Neuronal stem cell (in vitro differentiated cells): ENCODE measurements at regions not wholly inside any gene's neighbourhood (a gene's known extent, or its start where the extent isn't known, plus 50 kb on each side); places are given as distances from the start of the nearest gene placed in this dataset.

Experiments used
- DNase-seq: peaks from one replicate; pipeline ENCODE4 v3.0.0-alpha.2; 2013; ENCODE audit warnings: low spot score
- H2AFZ ChIP-seq: one replicate; pipeline ENCODE4 v1.6.1; 2013; ENCODE audit warnings: mild to moderate bottlenecking, low read length, inconsistent platforms
- H2AK5ac ChIP-seq: 2 replicates; pipeline ENCODE4 v1.6.1; 2013; ENCODE audit warnings: low read depth, mild to moderate bottlenecking, inconsistent platforms, low read length, moderate library complexity, mixed read lengths
- H2BK120ac ChIP-seq: 2 replicates; pipeline ENCODE4 v1.6.1; 2013; ENCODE audit warnings: low read depth, mild to moderate bottlenecking, inconsistent platforms, low read length, moderate library complexity, mixed read lengths
- H2BK12ac ChIP-seq: one replicate; pipeline ENCODE4 v1.6.1; 2013; ENCODE audit warnings: low read length, inconsistent platforms
- H2BK15ac ChIP-seq: 2 replicates; pipeline ENCODE4 v1.6.1; 2013; ENCODE audit warnings: mild to moderate bottlenecking, low read length, inconsistent platforms, mixed read lengths
- H2BK5ac ChIP-seq: one replicate; pipeline ENCODE4 v1.6.1; 2013; ENCODE audit warnings: inconsistent platforms, mild to moderate bottlenecking, low read length, moderate library complexity
- H3K14ac ChIP-seq: one replicate; pipeline ENCODE4 v1.6.1; 2013; ENCODE audit warnings: low read length, inconsistent platforms
- H3K18ac ChIP-seq: 2 replicates; pipeline ENCODE4 v1.6.1; 2013; ENCODE audit warnings: low read length, inconsistent platforms
- H3K23ac ChIP-seq: 2 replicates; pipeline ENCODE4 v1.6.1; 2013; ENCODE audit warnings: low read depth, mild to moderate bottlenecking, mixed read lengths, low read length, inconsistent platforms; ENCODE audit not compliant: poor library complexity
- H3K27ac ChIP-seq: replicated peaks from 3 replicates; pipeline ENCODE4 v1.5.1; 2013; ENCODE audit warnings: low read length, inconsistent platforms
- H3K27me3 ChIP-seq, 3 experiments: 2 replicates each; pipeline ENCODE4 v1.6.1; 2013; ENCODE audit warnings: low read length in 3 of 3, mild to moderate bottlenecking in 2 of 3, inconsistent platforms in 1 of 3, low read depth in 1 of 3, mixed read lengths in 1 of 3, moderate library complexity in 1 of 3; ENCODE audit not compliant: control insufficient read depth in 3 of 3, insufficient read depth in 3 of 3
- H3K36me3 ChIP-seq, 2 donors: replicated peaks in 1 of 2; 2 replicates each; pipeline ENCODE4 v1.6.1; 2013; ENCODE audit warnings: low read length in 2 of 2; ENCODE audit not compliant: control insufficient read depth in 2 of 2, insufficient read depth in 2 of 2
- H3K4ac ChIP-seq: 2 replicates; pipeline ENCODE4 v1.6.1; 2013; ENCODE audit warnings: inconsistent platforms, mild to moderate bottlenecking, low read length, moderate library complexity
- H3K4me1 ChIP-seq, 2 donors: 1 replicate in 1 of 2; 2 replicates in 1 of 2; pipeline ENCODE4 v1.6.1; 2013; ENCODE audit warnings: low read length in 2 of 2, low read depth in 1 of 2; ENCODE audit not compliant: control insufficient read depth in 2 of 2, insufficient read depth in 1 of 2
- H3K4me2 ChIP-seq: one replicate; pipeline ENCODE4 v1.6.1; 2013; ENCODE audit warnings: mild to moderate bottlenecking, low read length, inconsistent platforms; ENCODE audit not compliant: insufficient read depth, poor library complexity, severe bottlenecking
- H3K4me3 ChIP-seq, 2 donors: 2 replicates each; pipeline ENCODE4 v1.5.1; 2013; ENCODE audit warnings: low read length in 2 of 2, mild to moderate bottlenecking in 2 of 2, inconsistent platforms in 1 of 2, moderate library complexity in 1 of 2
- H3K79me1 ChIP-seq: one replicate; pipeline ENCODE4 v1.6.1; 2013; ENCODE audit warnings: low read depth, mild to moderate bottlenecking, inconsistent platforms, low read length, moderate library complexity
- H3K9ac ChIP-seq: one replicate; pipeline ENCODE4 v1.6.1; 2013; ENCODE audit warnings: mild to moderate bottlenecking, low read depth, low read length, inconsistent platforms; ENCODE audit not compliant: poor library complexity
- H3K9me3 ChIP-seq, 2 donors: replicated peaks in 1 of 2; 2 replicates each; pipeline versions ENCODE3 to v1.6.1; 2013; ENCODE audit warnings: low read length in 2 of 2, mild to moderate bottlenecking in 2 of 2, inconsistent platforms in 1 of 2, low read depth in 1 of 2, mixed read lengths in 1 of 2, moderate library complexity in 1 of 2; ENCODE audit not compliant: control insufficient read depth in 2 of 2, insufficient read depth in 1 of 2
- H4K8ac ChIP-seq: one replicate; pipeline ENCODE4 v1.6.1; 2013; ENCODE audit warnings: low read depth, mild to moderate bottlenecking, inconsistent platforms, low read length, moderate library complexity
- H4K91ac ChIP-seq: one replicate; pipeline ENCODE4 v1.6.1; 2013; ENCODE audit warnings: low read length, low read depth, mild to moderate bottlenecking, inconsistent platforms; ENCODE audit not compliant: poor library complexity
- WGBS, 2 donors: extraction: QIAGEN DNeasy Blood & Tissue Kit; methylation state at CpG; one replicate each; pipeline ENCODE4 v1.1.7; 2013; ENCODE audit warnings: missing lambda C conversion rate in 2 of 2, mixed read lengths in 1 of 2; ENCODE audit not compliant: insufficient read length in 2 of 2, insufficient replicate concordance in 1 of 2; ENCODE audit errors: extremely low coverage in 2 of 2; 5-methylcytosine and 5-hydroxymethylcytosine counted together

- no peak overlapping the region for H3K14ac ChIP-seq
- no peak overlapping the region for H3K27ac ChIP-seq
- H3K4me3 ChIP-seq, result no peak overlapping the region
- H3K9me3 ChIP-seq, result no peaks in the 10 kb centered on the region
- H4K91ac ChIP-seq, result no peak overlapping the region
- no peak overlapping the region for H2BK5ac ChIP-seq
- H2AFZ ChIP-seq, result no peak overlapping the region
- H3K4me2 ChIP-seq, result no peak overlapping the region
- no peak overlapping the region for H2BK15ac ChIP-seq
- no peak for DNase-seq
- H2BK12ac ChIP-seq, result no peak overlapping the region
- H3K79me1 ChIP-seq, result no peaks in the 10 kb centered on the region
- H3K23ac ChIP-seq, result no peak overlapping the region
- H3K36me3 ChIP-seq, result no peaks in the 10 kb centered on the region
- WGBS, 2 donors, result no CpG with 5 or more reads among the region's 2 CpGs
- H3K4ac ChIP-seq, result no peak overlapping the region
- H3K4me1 ChIP-seq, result peaks cover 0 to 4% of the 10 kb centered on the region in 2 donors
- H3K18ac ChIP-seq, result no peak overlapping the region
- H2BK120ac ChIP-seq, result no peak overlapping the region
- no peak overlapping the region for H3K9ac ChIP-seq
- no peaks in the 10 kb centered on the region for H3K27me3 ChIP-seq
- no peak overlapping the region for H2AK5ac ChIP-seq
- no peak overlapping the region for H4K8ac ChIP-seq
Measured at GRCh38 chr13:58597552-58597951, 966.0 kb downstream of the PCDH17 start.

- H2BK120ac ChIP-seq, result no peak overlapping the region
- H3K27me3 ChIP-seq, result no peaks in the 10 kb centered on the region
- no peak overlapping the region for H3K18ac ChIP-seq
- H3K9ac ChIP-seq, result no peak overlapping the region
- no peaks in the 10 kb centered on the region for H3K9me3 ChIP-seq
- H3K23ac ChIP-seq, result no peak overlapping the region
- no peak overlapping the region for H3K4me2 ChIP-seq
- H3K4me3 ChIP-seq, result no peak overlapping the region
- no peak overlapping the region for H2BK15ac ChIP-seq
- no peaks in the 10 kb centered on the region for H3K36me3 ChIP-seq
- no peak overlapping the region for H2BK12ac ChIP-seq
- H4K91ac ChIP-seq, result no peak overlapping the region
- peaks cover 0 to 4% of the 10 kb centered on the region in 2 donors for H3K4me1 ChIP-seq
- no CpG with 5 or more reads among the region's 2 CpGs for WGBS, 2 donors
- no peak overlapping the region for H2BK5ac ChIP-seq
- no peak overlapping the region for H3K14ac ChIP-seq
- no peak overlapping the region for H3K27ac ChIP-seq
- no peaks in the 10 kb centered on the region for H3K79me1 ChIP-seq
- H3K4ac ChIP-seq, result no peak overlapping the region
- H2AFZ ChIP-seq, result no peak overlapping the region
- no peak overlapping the region for H4K8ac ChIP-seq
- no peak overlapping the region for H2AK5ac ChIP-seq
- DNase-seq, result no peak
Measured at GRCh38 chr13:58598241-58598640, 966.7 kb downstream of the PCDH17 start.

- no peak overlapping the region for H2BK120ac ChIP-seq
- H3K14ac ChIP-seq, result no peak overlapping the region
- H3K36me3 ChIP-seq, result no peaks in the 10 kb centered on the region
- no CpG with 5 or more reads among the region's 11 CpGs for WGBS, 2 donors
- no peak overlapping the region for H4K91ac ChIP-seq
- H3K79me1 ChIP-seq, result no peaks in the 10 kb centered on the region
- no peak overlapping the region for H3K9ac ChIP-seq
- no peak overlapping the region for H3K23ac ChIP-seq
- no peak overlapping the region for H2BK5ac ChIP-seq
- DNase-seq, result no peak
- no peak overlapping the region for H3K4me2 ChIP-seq
- H2AK5ac ChIP-seq, result no peak overlapping the region
- peaks cover 0 to 3% of the 10 kb centered on the region in 2 donors for H3K9me3 ChIP-seq
- H3K4me3 ChIP-seq, result no peak overlapping the region
- H2BK15ac ChIP-seq, result no peak overlapping the region
- no peaks in the 10 kb centered on the region for H3K27me3 ChIP-seq
- H2BK12ac ChIP-seq, result no peak overlapping the region
- no peak overlapping the region for H4K8ac ChIP-seq
- peaks cover 0 to 2% of the 10 kb centered on the region in 2 donors for H3K4me1 ChIP-seq
- no peak overlapping the region for H3K18ac ChIP-seq
- H3K27ac ChIP-seq, result no peak overlapping the region
- H2AFZ ChIP-seq, result no peak overlapping the region
- H3K4ac ChIP-seq, result no peak overlapping the region
Measured at GRCh38 chr13:58611117-58611516, 979.6 kb downstream of the PCDH17 start.

GRCh38 chr13:58617880-58618665 is 986.5 kb downstream of the PCDH17 start:
- Histone ChIP-seq H2BK120ac (no peak overlapping the region), H3K4me2 (no peak overlapping the region), H3K4me1 (peaks cover 7 to 26% of the 10 kb centered on the region in 2 donors), H3K18ac (no peak overlapping the region), H3K23ac (no peak overlapping the region), H4K91ac (no peak overlapping the region), H3K9me3 (no peaks in the 10 kb centered on the region), H3K36me3 (no peaks in the 10 kb centered on the region), H3K27me3 (no peaks in the 10 kb centered on the region), H3K9ac (no peak overlapping the region), H2AK5ac (no peak overlapping the region), H3K4ac (no peak overlapping the region), H3K79me1 (no peaks in the 10 kb centered on the region), H2BK15ac (no peak overlapping the region), H3K4me3 (peak overlapping the region in 1 of 2 donors; percentile 9), H3K27ac (no peak overlapping the region), H2BK12ac (no peak overlapping the region), H2BK5ac (no peak overlapping the region), H2AFZ (peak overlapping the region; percentile 75), H4K8ac (no peak overlapping the region), H3K14ac (no peak overlapping the region)
- WGBS, 2 donors, result no CpG with 5 or more reads among the region's 3 CpGs
- no peak for DNase-seq
